ENCODE measurements at regions not wholly inside any gene's neighbourhood (a gene's known extent, or its start where the extent isn't known, plus 50 kb on each side); places are given as distances from the start of the nearest gene placed in this dataset.

GRCh38 chr12:43117226-43117930 lies 434.6 kb downstream of the ADAMTS20 start:
- no peak for DNase-seq (ENCODE audit: low spot score)

- DNase-seq (ENCODE audit: low spot score) = no peak
Measured at GRCh38 chr12:43115441-43116160, 436.4 kb downstream of the ADAMTS20 start.

- no peak for DNase-seq (ENCODE audit: low spot score)
Measured at GRCh38 chr12:43114316-43114715, 437.7 kb downstream of the ADAMTS20 start.

- DNase-seq (ENCODE audit: low spot score) = no peak
Measured at GRCh38 chr12:43113616-43114015, 438.4 kb downstream of the ADAMTS20 start.

GRCh38 chr12:43113135-43113534 lies 438.9 kb downstream of the ADAMTS20 start:
- DNase-seq (ENCODE audit: low spot score) = no peak

- DNase-seq (ENCODE audit: low spot score) = no peak
Measured at GRCh38 chr12:43112101-43112920, 439.7 kb downstream of the ADAMTS20 start.

GRCh38 chr12:43111608-43112007 lies 440.4 kb downstream of the ADAMTS20 start:
- no peak for DNase-seq (ENCODE audit: low spot score)

- DNase-seq (ENCODE audit: low spot score) = no peak
Measured at GRCh38 chr12:43109631-43110345, 442.2 kb downstream of the ADAMTS20 start.

- no peak for DNase-seq (ENCODE audit: low spot score)
Measured at GRCh38 chr12:43108656-43109055, 443.3 kb downstream of the ADAMTS20 start.

GRCh38 chr12:43107026-43107775 lies 444.8 kb downstream of the ADAMTS20 start:
- no peak for DNase-seq (ENCODE audit: low spot score)

- DNase-seq (ENCODE audit: low spot score) = no peak
Measured at GRCh38 chr12:43106355-43106754, 445.6 kb downstream of the ADAMTS20 start.

- no peak for DNase-seq (ENCODE audit: low spot score)
Measured at GRCh38 chr12:43105426-43105981, 446.5 kb downstream of the ADAMTS20 start.

GRCh38 chr12:43104494-43104893 lies 447.5 kb downstream of the ADAMTS20 start:
- no peak for DNase-seq (ENCODE audit: low spot score)

- no peak for DNase-seq (ENCODE audit: low spot score)
Measured at GRCh38 chr12:43103866-43104265, 448.1 kb downstream of the ADAMTS20 start.

GRCh38 chr12:43102546-43103264 lies 449.3 kb downstream of the ADAMTS20 start:
- no peak for DNase-seq (ENCODE audit: low spot score)

GRCh38 chr12:43100231-43100630 lies 451.8 kb downstream of the ADAMTS20 start:
- DNase-seq (ENCODE audit: low spot score) = no peak

- DNase-seq (ENCODE audit: low spot score) = no peak
Measured at GRCh38 chr12:43099691-43100163, 452.3 kb downstream of the ADAMTS20 start.

- DNase-seq (ENCODE audit: low spot score) = no peak
Measured at GRCh38 chr12:43098766-43099550, 453.0 kb downstream of the ADAMTS20 start.

GRCh38 chr12:43098071-43098470 lies 453.9 kb downstream of the ADAMTS20 start:
- no peak for DNase-seq (ENCODE audit: low spot score)
